ENCODE measurements at regions not wholly inside any gene's neighbourhood (a gene's known extent, or its start where the extent isn't known, plus 50 kb on each side); places are given as distances from the start of the nearest gene placed in this dataset.

DNA sequence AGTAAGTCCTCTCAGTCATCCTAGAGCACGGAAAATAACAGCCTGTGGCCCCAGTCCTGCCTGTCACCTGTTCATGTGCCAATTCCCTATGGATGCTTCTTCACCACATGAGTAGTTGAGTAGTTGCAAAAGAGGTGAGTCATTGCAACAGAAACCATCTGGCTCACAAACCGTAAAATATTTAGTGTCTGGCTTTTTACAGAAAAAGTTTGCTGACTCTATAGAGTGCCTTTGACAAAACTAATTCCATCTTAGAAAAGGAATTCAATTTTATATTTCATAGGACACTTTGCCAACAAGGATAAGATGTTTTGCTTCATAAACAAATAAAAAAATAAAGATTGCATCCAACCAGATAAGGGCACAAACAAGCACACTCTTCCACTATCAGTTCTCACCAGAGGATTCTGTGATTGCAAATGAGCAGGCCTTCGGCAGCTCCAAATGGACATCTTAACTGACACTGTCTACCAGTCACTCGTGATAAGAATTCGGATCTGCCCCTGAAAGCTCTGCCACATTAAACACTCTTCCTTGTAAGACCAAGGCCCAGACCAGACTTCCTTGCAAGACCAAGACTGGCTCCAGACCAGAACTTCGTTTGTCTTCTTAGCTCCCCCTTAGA is 242.7 kb upstream of the SEMA3C start:
- TF ChIP-seq, protein P1, sequence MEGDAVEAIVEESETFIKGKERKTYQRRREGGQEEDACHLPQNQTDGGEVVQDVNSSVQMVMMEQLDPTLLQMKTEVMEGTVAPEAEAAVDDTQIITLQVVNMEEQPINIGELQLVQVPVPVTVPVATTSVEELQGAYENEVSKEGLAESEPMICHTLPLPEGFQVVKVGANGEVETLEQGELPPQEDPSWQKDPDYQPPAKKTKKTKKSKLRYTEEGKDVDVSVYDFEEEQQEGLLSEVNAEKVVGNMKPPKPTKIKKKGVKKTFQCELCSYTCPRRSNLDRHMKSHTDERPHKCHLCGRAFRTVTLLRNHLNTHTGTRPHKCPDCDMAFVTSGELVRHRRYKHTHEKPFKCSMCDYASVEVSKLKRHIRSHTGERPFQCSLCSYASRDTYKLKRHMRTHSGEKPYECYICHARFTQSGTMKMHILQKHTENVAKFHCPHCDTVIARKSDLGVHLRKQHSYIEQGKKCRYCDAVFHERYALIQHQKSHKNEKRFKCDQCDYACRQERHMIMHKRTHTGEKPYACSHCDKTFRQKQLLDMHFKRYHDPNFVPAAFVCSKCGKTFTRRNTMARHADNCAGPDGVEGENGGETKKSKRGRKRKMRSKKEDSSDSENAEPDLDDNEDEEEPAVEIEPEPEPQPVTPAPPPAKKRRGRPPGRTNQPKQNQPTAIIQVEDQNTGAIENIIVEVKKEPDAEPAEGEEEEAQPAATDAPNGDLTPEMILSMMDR (optimal IDR thresholded peaks at IDR 0.05 in 1 of 3, IDR thresholded peaks at IDR 0.05 in 1 of 3, conservative IDR thresholded peaks at IDR 0.05 in 1 of 3; ENCODE audit: extremely low read depth in 1 of 3, insufficient read depth in 2 of 3, low read length in 3 of 3), result no peak
- no peak for TF ChIP-seq EZH2 (IDR thresholded peaks at IDR 0.05; ENCODE audit: low read length)
